GM21390 (cell line): ENCODE measurements at regions not wholly inside any gene's neighbourhood (a gene's known extent, or its start where the extent isn't known, plus 50 kb on each side); places are given as distances from the start of the nearest gene placed in this dataset.

Experiments used
- ATAC-seq: cut with Tn5 transposase; IDR thresholded peaks from one replicate; pipeline ENCODE4 v1.9.1; 2021; ENCODE audit not compliant: unreplicated experiment

DNA sequence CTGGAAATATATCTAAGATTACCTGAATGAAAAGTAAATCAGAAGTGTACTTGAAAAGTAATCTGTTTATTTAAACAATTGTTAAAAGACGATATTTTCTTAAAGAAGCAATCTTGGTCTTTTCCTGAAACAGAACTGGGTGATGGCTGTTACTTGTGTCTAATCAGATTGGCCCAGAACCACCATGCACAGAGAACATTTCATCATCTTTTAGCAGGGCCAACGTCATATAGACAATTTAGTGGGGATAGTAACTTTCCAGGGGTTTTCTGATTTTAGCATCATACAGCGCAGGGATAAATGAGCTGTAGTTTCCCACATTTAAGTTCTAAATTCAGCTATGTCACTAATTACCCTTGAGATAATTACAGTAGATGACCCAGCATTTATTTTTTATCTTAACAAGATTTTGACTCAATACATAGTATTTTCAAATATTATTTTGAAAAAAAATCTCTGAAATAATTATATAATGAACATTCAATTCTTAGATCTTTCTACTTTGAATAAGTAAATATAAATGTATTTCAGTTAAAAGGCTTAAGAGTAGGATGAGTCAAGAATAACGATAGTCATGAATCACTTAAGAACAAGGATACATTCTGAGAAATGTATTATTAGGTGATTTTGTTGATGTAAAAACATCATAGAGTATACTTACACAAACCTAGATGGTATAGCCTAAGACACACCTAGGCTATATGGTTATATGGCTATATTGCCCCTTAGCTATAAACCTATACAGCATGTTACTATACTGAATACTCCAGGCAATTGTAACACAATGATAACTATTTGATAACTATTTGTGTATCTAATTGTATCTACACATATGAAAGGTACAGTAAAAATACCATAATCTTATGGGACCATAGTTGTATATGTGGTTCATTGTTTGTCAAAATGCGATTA, 103.8 kb upstream of the MME start:
- ATAC-seq, result no peak

DNA sequence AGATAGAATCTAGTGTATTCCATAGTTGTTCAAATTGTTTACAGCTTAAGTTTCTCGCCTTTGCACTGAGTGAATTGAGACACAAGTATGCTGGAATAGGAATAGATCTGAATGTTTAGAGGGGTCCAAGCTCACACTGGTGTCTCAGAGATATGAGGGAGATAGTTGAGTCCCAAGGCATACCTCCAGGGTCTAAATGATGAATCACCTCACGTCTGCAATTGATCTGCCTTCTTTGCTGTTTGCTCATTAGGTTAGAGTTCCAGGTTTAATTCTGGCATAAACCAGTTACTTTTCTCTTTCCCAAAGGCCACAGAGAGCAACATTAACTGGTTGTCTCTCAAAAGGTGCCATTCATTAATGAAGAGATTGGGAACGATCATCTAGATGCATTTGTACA, 106.3 kb upstream of the MME start:
- no peak for ATAC-seq

DNA sequence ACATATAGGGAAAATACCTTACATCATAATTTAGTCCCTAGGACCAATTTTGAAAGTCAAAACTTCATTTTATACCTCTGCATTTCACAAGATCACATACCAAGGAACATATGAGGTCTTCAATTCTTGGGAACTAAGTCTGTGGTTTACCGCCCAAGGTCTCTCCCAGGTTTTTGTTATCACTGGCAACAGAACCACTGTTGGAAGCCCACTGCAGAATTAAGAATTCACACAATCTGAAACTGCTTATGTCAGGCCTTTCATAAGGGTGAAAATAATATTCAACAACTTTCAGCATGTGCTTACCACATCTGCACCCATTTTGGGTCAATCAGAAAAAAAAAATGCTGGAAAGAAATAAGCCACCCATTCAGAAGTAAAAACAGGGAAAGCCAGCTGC, 107.2 kb upstream of the MME start:
- ATAC-seq, result no peak

DNA sequence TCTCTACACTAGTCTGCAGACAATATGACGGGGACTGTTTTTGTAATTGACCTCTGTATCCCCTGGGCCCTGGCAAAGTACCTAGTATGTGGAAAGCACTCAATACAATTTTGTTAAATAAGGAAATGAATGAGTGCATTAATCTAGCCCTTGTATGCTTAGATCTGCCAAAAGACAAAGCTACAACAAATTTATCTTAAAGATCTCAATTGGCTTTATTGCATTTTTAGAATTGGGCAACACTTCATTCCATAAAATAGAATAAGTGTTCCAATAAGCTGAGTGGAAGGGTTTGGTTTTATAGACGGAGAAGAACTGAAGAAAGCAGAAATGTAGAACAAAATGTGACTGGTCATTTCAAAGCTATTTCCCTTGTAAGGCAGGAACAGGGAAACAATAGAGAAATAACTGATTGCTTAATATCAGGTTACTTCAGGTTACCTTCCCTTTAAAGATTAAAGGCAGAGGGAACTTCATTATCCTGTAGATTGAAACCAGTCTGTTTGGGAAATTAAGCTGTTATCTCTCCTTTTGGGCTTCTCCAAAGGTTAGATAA, 108.3 kb upstream of the MME start:
- no peak for ATAC-seq

DNA sequence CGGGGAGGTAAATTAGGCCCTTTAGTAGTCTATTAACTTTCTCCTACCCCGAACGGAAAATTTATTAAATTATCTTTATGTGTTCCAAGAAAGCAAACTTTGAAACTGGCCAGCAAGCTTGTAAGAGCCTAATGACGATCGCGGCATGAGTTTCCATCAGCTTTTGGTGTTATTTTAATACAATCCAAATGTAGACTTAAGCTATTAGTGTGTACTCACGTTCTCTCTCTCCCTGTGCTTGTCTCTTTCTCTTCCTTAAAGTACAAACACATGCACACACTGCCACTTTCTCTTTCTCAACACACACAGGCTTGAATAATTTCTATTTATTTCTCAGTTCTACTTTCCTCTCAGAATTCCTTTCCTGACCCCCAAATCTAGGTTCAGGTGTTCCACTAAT, 108.8 kb upstream of the MME start:
- ATAC-seq, result no peak

DNA sequence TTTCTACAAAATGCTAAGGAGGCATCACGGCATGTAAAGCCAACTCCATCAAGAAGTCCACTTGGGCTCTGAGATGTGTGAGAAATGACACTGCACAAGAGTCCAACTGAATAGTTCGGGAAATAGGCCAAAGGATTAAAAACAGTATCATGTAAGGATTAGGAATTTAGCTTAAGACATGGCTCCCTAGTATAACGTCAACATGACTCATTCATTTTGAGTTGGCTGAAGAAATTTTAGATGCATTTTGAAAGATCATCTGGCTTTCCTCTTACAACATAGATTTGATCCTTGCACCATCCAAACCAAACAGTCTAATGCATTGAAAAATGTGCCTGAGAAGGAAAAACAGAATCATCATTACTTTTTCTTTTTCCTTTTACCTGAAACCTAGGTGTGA, 109.3 kb upstream of the MME start:
- ATAC-seq, result no peak

DNA sequence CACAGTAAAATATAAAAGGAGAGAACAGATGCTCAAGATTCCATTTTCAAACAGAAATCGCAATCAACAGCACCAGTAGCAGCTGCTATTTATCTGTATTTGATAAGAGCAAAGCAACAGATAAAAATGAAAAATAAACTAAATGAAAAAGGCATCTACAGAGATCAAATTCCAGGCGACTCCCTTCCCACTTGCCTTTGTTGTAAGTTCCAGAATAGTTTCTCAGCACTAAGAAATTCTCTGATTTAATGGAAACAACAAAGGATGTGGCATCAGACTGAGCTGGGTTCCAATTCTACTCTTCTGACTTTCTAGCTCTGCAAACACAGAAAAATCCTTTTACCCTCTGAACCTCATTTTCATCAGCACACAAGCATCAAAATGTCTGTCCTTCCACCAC, 110.8 kb upstream of the MME start:
- no peak for ATAC-seq

DNA sequence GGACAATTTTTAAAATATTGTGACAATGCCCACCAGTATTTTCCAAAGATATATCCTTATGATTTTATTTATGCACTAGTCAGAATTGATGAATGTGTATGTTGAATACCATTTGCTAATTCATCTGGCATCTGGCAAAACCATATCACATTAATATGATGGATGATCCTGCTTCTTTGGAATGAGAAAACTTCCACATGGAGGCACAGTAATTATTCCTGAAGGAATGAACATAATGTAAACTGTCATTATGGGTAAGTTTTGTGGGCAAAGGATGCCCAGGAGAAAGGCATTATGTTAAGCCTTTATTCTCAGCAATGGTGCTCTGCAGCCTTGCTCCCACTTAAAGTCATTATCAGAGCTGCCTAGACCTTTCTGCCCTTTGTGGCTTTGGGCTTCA, 113.0 kb upstream of the MME start:
- ATAC-seq, result no peak

DNA sequence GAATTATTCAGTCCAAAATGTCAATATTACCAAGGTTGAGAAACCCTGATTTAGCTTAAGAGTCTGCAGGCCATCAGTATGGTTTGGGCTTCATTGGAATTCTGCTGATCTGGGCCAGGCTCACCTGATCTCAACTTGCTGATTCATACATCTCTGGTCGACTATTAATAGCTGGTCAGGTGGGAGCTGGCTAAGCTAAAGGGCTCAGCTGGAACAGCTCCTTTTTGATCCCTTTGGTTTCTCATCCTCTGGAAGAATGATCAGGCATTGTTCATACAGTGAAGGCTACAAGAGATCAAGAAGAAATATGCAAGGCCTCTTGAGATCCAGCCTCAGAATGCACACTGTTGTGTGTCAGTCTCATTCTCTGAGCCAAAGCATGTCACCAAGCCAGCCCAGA, 123.3 kb upstream of the MME start:
- ATAC-seq, result no peak

DNA sequence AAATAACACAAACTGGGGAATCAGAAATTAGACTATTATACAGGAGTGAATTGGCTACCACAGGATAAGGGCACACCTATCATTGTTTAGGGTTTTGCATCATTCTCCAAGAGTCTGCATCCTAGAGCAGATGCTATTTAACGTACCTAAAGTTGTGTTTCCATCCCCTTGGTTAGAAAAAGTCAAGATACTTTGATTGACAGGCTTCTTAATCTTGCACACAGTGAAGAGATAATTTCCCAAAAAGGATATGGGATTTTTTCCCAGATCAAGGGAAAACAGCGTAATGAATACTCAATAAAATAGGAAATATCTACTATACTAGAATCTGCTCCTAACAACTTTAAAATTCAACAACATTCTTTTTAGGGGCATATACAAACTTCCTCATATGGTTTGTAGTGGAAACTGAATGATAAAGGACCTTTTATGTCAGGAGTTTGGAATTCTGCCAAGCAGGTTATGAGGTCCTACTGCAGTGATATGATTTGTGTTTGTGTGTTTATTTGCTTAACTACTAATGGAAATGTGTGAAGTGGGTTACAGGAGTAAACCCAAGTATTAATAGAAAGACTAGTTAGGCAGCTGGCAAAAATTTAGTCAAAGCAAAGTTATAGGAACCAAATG, 124.1 kb upstream of the MME start:
- ATAC-seq, result no peak

DNA sequence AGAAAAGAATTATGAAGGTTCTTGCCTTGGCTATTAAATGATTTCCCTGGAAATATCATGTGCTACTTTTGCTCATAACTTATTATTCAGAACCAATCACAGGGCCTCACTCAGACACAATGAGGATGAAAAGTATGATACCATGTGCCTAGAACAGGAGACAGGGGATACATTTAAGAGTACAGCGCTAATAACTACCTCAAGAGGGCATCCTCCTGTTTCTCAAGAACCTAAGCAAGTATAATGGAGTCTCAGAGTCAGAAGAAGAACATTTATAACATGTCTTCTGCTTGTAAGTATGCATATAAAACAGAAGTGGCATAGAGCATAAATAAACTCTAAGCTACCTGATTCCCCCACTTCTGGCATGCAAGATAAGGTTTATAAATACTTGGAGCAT, 125.4 kb upstream of the MME start:
- no peak for ATAC-seq

DNA sequence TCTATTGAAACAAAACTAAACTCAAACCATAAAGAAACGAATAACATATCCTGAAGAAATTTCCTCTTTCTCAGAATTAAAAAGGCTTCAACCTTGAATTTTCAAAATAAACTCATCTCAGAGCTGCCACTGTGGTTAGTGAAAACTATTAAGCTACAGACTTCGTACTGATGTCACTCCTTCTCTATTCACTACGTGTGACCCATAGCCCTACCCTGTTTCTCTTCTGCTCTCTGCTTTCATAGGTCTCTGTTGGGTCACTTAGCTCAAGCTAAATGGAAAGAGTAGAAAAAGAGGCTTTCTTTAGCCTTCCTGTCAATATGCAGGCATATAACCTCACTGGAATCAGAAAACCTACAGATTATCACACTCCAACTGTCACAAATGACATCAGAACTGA, 126.6 kb upstream of the MME start:
- ATAC-seq, result no peak

DNA sequence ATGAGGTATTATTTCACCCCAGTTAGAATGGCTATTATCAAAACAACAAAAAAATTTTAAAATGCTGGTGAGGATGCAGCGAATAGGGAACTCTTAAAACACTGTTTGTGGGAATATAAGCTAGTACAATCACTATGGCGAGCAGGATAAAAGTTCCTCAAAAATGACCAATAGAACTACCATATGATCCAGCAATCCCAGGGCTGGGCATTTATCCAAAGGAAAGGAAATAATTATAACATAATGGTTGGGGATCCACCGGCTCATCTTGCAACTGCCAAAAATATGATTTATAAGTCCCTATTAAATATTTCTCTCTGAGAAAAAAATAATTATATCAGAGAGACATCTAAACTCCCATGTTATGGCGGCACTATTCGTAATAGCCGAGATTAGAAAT, 127.6 kb upstream of the MME start:
- no peak for ATAC-seq

DNA sequence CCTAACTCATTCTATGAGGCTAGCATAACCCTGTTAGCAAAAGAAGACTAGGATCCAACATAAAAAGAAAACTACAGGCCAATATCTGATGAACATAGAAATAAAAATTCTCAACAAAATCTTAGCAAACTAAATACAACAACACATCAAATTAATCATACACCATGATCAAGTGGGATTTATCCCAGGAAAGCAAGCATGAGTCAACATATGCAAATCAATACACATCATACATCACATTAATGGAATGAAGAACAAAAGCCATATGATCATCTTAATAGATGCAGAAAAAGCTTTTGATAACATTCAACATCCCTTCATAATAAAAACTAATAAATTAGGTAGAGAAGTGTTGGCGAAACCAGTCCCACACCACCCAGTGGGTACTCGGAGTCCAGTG, 136.1 kb upstream of the MME start:
- no peak for ATAC-seq

DNA sequence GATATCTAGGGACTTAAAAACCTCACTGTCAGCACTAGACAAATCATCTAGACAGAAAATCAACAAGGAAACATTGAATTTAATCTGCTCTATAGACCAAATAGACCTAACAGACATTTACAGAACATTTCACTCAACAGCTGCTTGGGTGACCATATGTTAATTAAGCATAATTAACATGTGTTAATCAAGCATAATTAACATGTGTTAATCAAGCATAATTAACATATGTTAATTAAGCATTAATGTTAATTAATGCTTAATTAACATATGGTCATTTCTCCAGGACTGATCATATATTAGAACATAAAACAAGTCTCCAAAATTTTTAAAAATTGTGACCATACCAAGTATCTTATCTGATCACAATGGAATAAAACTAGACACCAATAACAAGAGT, 137.3 kb upstream of the MME start:
- ATAC-seq, result no peak

DNA sequence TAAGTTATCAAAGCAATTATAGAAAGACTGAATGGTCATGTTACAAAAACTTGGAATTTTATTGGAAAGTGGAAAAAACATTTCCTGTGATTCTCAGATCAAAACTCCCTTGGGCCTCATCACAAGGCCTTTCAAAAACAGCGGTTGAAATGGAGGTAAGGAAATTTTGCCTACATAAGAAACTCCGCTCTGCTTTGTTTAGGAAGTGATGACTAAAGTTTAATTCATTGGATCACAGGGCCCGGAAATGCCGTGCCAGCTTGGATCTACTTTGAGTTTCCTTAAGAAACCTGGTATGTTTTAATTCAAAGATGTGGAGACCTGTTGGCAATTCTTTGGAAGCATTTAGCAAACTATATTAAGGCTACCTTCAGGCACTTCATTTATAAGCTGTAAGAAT, 143.9 kb upstream of the MME start:
- no peak for ATAC-seq

DNA sequence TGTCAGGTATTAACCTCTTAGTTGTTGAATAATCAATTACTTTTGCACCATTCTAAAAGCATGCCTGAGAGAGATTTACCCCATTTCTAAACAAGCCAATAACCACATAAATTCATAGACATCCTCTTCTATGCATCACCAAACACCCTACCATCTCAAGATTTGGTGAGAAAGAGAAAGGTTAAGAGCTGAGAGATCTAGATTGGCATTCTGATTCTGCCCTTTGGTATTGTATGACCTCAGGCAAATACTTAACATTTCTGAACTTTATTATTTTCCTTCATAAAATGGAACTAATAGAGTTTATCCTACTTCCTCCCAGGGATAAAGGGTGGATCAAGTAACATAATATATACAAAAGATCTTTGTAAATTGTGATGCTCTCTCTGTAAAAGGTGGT, 146.5 kb upstream of the MME start:
- no peak for ATAC-seq

DNA sequence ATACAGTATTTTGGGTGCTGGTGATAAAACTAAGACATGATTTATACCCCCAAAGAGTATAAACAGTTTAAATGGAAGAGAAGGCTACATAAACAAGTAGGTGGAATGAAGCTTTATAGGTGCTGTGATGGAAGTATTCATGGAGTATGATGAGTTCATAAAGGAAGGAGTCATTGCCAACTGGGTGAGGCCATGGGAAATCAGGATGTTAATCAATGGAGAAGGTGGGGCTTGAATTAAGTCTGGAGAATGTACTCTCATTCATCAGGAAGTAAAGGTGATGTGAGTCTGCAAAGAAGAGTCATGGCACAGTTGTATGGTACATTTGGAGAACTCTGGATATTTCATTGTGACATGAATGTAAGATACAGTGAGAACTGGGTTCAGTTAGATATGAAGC, 147.5 kb upstream of the MME start:
- no peak for ATAC-seq

DNA sequence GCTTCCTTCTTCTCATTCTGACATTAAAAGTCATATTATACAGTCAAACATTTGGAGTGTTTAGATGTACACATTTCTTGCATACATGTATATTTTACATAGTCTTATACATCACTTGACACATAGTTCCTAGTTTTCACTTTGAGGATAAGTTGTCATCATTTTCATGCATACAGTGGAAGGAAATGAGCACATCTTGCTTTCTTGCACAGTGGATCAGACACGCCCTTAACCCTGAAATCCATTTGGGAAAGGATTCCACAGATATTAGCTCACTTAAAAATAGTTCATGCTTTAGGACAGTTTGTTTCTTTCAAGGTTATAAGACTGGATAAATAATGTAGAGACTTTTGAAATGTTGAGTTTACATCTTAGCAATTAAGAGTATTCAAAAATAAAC, 148.6 kb upstream of the MME start:
- no peak for ATAC-seq

DNA sequence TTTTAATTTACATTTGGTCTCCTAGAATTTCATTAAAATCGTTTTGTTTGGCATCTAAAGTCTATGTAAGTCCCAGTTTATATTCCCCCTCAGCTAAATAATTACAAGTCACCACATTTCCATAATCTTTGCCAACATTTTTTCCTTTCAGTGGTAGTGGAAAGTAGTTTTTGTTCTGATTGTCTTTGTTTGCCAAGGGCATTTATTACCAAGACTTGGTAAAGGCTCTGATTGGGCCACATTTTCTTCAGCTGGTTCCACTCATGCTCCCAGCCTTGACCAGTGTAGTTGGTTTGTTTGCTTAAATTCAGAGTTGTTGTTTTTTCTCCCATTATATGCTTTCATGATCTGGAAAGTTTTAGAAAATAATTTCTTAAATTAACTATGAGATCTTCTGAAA, 153.4 kb upstream of the MME start:
- no peak for ATAC-seq

DNA sequence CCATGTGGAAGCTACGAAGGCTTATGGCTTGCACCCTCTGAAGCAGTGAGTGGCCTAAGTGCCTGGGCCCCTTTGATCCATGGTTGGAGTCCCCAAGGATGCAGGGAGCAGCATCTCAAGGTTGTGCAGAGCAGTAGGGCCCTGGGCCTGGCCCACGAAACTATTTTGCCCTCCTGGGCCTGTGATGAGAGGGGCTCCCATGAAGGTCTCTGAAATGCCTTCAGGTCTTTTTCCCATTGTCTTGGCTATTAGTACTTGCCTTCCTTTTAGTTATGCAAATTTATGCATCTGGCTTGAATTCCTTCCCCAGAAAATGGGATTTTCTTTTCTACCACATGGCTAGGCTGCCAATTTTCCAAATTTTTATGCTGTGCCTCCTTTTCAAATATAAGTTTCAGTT, 158.8 kb upstream of the MME start:
- no peak for ATAC-seq

DNA sequence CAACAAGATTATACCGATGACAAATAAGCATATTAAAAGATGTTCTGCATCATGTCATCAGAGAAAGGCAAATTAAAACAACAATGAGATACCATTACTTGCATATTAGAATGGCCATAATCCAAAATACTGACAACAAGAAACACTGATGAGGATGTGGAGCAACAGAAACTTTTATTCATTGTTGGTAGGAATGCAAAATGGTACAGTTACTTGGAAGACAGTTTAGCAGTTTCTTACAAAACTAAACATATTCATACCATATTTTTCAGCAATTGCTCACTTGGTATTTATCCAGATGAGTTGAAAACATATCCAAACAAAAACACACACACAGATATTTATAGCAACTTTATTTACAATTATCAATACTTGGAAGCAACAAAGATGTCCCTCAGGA, 160.9 kb upstream of the MME start:
- ATAC-seq, result no peak

DNA sequence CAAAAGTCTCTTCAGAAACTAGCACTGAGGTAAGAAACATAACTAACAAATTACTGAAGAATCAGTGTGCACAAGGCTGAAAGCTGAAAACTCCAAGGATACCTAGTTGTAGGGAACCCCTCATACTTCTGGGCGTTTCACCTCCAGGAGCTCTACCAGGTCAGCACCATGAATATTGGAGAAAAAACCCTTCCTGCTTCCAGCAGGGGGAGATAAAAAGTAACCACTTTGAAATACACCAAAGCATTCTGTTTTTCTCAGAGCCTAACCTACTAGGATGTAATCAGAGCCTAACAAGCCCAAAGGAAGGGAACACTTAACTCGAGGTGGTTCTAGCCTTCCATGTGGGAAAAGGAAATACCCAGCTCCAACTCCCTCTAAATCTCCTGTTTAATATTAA, 175.8 kb upstream of the MME start:
- ATAC-seq, result peak; percentile 55
